Breast epithelium (tissue), 3 donors: ENCODE measurements at regions not wholly inside any gene's neighbourhood (a gene's known extent, or its start where the extent isn't known, plus 50 kb on each side); places are given as distances from the start of the nearest gene placed in this dataset.

Source experiments
- POLR2A ChIP-seq: fragments of 450-650 bp; IDR thresholded peaks from one replicate; pipeline ENCODE4 v1.6.1; 2016; ENCODE audit warnings: antibody characterized with exemption, mild to moderate bottlenecking, moderate library complexity
- POLR2AphosphoS5 ChIP-seq, 3 donors: sonication (generic); formaldehyde crosslinking; IDR thresholded peaks; one replicate each; pipeline ENCODE4 v1.6.1; 2017; ENCODE audit warnings: antibody characterized with exemption in 3 of 3
- TF ChIP-seq, protein P1 (sequence below), 3 donors: fragments of 450-650 bp; IDR thresholded peaks; one replicate each; pipeline ENCODE4 v1.5.1; 2016 to 2017; ENCODE audit warnings: antibody characterized with exemption in 3 of 3, mild to moderate bottlenecking in 3 of 3, moderate library complexity in 3 of 3

- TF ChIP-seq, protein P1, sequence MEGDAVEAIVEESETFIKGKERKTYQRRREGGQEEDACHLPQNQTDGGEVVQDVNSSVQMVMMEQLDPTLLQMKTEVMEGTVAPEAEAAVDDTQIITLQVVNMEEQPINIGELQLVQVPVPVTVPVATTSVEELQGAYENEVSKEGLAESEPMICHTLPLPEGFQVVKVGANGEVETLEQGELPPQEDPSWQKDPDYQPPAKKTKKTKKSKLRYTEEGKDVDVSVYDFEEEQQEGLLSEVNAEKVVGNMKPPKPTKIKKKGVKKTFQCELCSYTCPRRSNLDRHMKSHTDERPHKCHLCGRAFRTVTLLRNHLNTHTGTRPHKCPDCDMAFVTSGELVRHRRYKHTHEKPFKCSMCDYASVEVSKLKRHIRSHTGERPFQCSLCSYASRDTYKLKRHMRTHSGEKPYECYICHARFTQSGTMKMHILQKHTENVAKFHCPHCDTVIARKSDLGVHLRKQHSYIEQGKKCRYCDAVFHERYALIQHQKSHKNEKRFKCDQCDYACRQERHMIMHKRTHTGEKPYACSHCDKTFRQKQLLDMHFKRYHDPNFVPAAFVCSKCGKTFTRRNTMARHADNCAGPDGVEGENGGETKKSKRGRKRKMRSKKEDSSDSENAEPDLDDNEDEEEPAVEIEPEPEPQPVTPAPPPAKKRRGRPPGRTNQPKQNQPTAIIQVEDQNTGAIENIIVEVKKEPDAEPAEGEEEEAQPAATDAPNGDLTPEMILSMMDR (IDR thresholded peaks at IDR 0.05), result no peak
- TF ChIP-seq POLR2AphosphoS5 (IDR thresholded peaks at IDR 0.05), result no peak
- no peak for TF ChIP-seq POLR2A
Observed at GRCh38 chr2:56933976-56934375, 750.2 kb downstream of the CCDC85A start.
